ENCODE measurements at regions not wholly inside any gene's neighbourhood (a gene's known extent, or its start where the extent isn't known, plus 50 kb on each side); places are given as distances from the start of the nearest gene placed in this dataset.

GRCh38 chr13:40470660-40471059 lies 195.8 kb downstream of the FOXO1 start:
- Histone ChIP-seq H3K36me3 (ENCODE audit: control insufficient read depth, insufficient read depth, low read length) (no peaks in the 10 kb centered on the region), H3K27me3 (replicated peaks; ENCODE audit: control insufficient read depth, insufficient read depth, low read length) (no peaks in the 10 kb centered on the region), H3K4me1 (peaks cover 18% of the 10 kb centered on the region), H3K9me3 (no peaks in the 10 kb centered on the region), H3K4me3 (ENCODE audit: low read depth, low read length) (no peak overlapping the region)
- POLR2A ChIA-PET, result no interaction called here
- H3K4me3 Mint-ChIP-seq (ENCODE audit: unreplicated experiment), result no peak overlapping the region
- H3K27ac Mint-ChIP-seq (ENCODE audit: unreplicated experiment), result no peak overlapping the region
- H3K4me1 Mint-ChIP-seq (ENCODE audit: low read depth, unreplicated experiment), result peaks cover 12% of the 10 kb centered on the region
- H3K27me3 Mint-ChIP-seq (ENCODE audit: insufficient read depth, unreplicated experiment), result no peaks in the 10 kb centered on the region
- TF ChIP-seq CTCF (IDR thresholded peaks at IDR 0.05; ENCODE audit: insufficient read depth in 1 of 2, low read depth in 1 of 2, low read length in 1 of 2, severe bottlenecking in 1 of 2, unreplicated experiment in 1 of 2), result no peak
- no peaks in the 10 kb centered on the region for H3K36me3 Mint-ChIP-seq (ENCODE audit: insufficient read depth, unreplicated experiment)
- no TSS peak for BruUV-seq (replicated peaks)
- CTCF ChIA-PET, result interaction anchor here (0.6 kb wide), 1 partner anchor 115 kb away, joined by 3 read pairs; no protein-coding TSS in a partner anchor
- peaks cover 21% of the 10 kb centered on the region for H3K9me3 Mint-ChIP-seq (ENCODE audit: unreplicated experiment)
- intact Hi-C loops (cut with micrococcal nuclease; ENCODE audit: unreplicated experiment), result no loop called here
- no peak for DNase-seq

- CTCF ChIA-PET, result interaction anchor here (0.6 kb wide), 1 partner anchor 114 kb away, joined by 3 read pairs; no protein-coding TSS in a partner anchor
- Mint-ChIP-seq H3K4me3 (ENCODE audit: unreplicated experiment) (no peak overlapping the region), H3K27ac (ENCODE audit: unreplicated experiment) (no peak overlapping the region), H3K27me3 (ENCODE audit: insufficient read depth, unreplicated experiment) (no peaks in the 10 kb centered on the region), H3K4me1 (ENCODE audit: low read depth, unreplicated experiment) (peaks cover 16% of the 10 kb centered on the region), H3K36me3 (ENCODE audit: insufficient read depth, unreplicated experiment) (no peaks in the 10 kb centered on the region), H3K9me3 (ENCODE audit: unreplicated experiment) (peaks cover 21% of the 10 kb centered on the region)
- Histone ChIP-seq H3K36me3 (ENCODE audit: control insufficient read depth, insufficient read depth, low read length) (no peaks in the 10 kb centered on the region), H3K9me3 (no peaks in the 10 kb centered on the region), H3K4me3 (ENCODE audit: low read depth, low read length) (no peak overlapping the region), H3K4me1 (peaks cover 22% of the 10 kb centered on the region), H3K27me3 (replicated peaks; ENCODE audit: control insufficient read depth, insufficient read depth, low read length) (no peaks in the 10 kb centered on the region)
- intact Hi-C loops (cut with micrococcal nuclease; ENCODE audit: unreplicated experiment), result no loop called here
- no peak for DNase-seq
- no TSS peak for BruUV-seq (replicated peaks)
- no peak for TF ChIP-seq CTCF (IDR thresholded peaks at IDR 0.05; ENCODE audit: insufficient read depth in 1 of 2, low read depth in 1 of 2, low read length in 1 of 2, severe bottlenecking in 1 of 2, unreplicated experiment in 1 of 2)
- POLR2A ChIA-PET, result no interaction called here
These were observed 195.4 kb downstream of the FOXO1 start for GRCh38 chr13:40471076-40471475.

GRCh38 chr13:40471911-40472310 lies 194.5 kb downstream of the FOXO1 start:
- H3K4me1 Mint-ChIP-seq (ENCODE audit: low read depth, unreplicated experiment), result peaks cover 24% of the 10 kb centered on the region
- CTCF ChIA-PET, result no interaction called here
- peaks cover 30% of the 10 kb centered on the region for H3K4me1 ChIP-seq
- no peaks in the 10 kb centered on the region for H3K27me3 Mint-ChIP-seq (ENCODE audit: insufficient read depth, unreplicated experiment)
- no peaks in the 10 kb centered on the region for H3K36me3 Mint-ChIP-seq (ENCODE audit: insufficient read depth, unreplicated experiment)
- no TSS peak for BruUV-seq (replicated peaks)
- no peaks in the 10 kb centered on the region for H3K9me3 ChIP-seq
- H3K36me3 ChIP-seq (ENCODE audit: control insufficient read depth, insufficient read depth, low read length), result no peaks in the 10 kb centered on the region
- POLR2A ChIA-PET, result no interaction called here
- H3K4me3 Mint-ChIP-seq (ENCODE audit: unreplicated experiment), result no peak overlapping the region
- no peaks in the 10 kb centered on the region for H3K27me3 ChIP-seq (replicated peaks; ENCODE audit: control insufficient read depth, insufficient read depth, low read length)
- H3K27ac Mint-ChIP-seq (ENCODE audit: unreplicated experiment), result no peak overlapping the region
- intact Hi-C loops (cut with micrococcal nuclease; ENCODE audit: unreplicated experiment), result no loop called here
- H3K4me3 ChIP-seq (ENCODE audit: low read depth, low read length), result no peak overlapping the region
- TF ChIP-seq CTCF (IDR thresholded peaks at IDR 0.05; ENCODE audit: insufficient read depth in 1 of 2, low read depth in 1 of 2, low read length in 1 of 2, severe bottlenecking in 1 of 2, unreplicated experiment in 1 of 2), result no peak
- DNase-seq, result no peak
- peaks cover 21% of the 10 kb centered on the region for H3K9me3 Mint-ChIP-seq (ENCODE audit: unreplicated experiment)

Data from Caco-2 (cell line).